GM18505 (cell line): ENCODE measurements at regions not wholly inside any gene's neighbourhood (a gene's known extent, or its start where the extent isn't known, plus 50 kb on each side); places are given as distances from the start of the nearest gene placed in this dataset.
"Not testable (repeated sequence)": the region's sequence is repeated elsewhere in the genome, so short reads cannot be mapped to it uniquely, and the experiment has no call there.

Experiments used
- ATAC-seq: cut with Tn5 transposase; IDR thresholded peaks from one replicate; pipeline ENCODE4 v1.9.1; 2021; ENCODE audit not compliant: unreplicated experiment
- POLR2A ChIP-seq: IDR thresholded peaks from 4 replicates; pipeline ENCODE4 v1.6.1; 2011; ENCODE audit warnings: borderline replicate concordance; ENCODE audit not compliant: insufficient read depth, insufficient read length; ENCODE audit errors: extremely low read depth

GRCh38 chr15:84142888-84143337 is 92.7 kb upstream of the GOLGA6L4 start:
- peak; percentile 94 for ATAC-seq

GRCh38 chr15:84143753-84144314 is 91.7 kb upstream of the GOLGA6L4 start:
- no peak for TF ChIP-seq POLR2A
- no peak for ATAC-seq

More at GRCh38 chr15:84142888-84143337, 92.7 kb upstream of the GOLGA6L4 start:
- TF ChIP-seq POLR2A = no peak

GRCh38 chr15:84144946-84145345 is 90.6 kb upstream of the GOLGA6L4 start:
- ATAC-seq = not testable (repeated sequence)

- ATAC-seq = not testable (repeated sequence)
Observed at GRCh38 chr15:84146299-84146698, 89.3 kb upstream of the GOLGA6L4 start.

GRCh38 chr15:84147307-84147706 is 88.3 kb upstream of the GOLGA6L4 start:
- not testable (repeated sequence) for ATAC-seq

- no peak for TF ChIP-seq POLR2A
- ATAC-seq = no peak
Observed at GRCh38 chr15:84151205-84151931, 84.2 kb upstream of the GOLGA6L4 start.

GRCh38 chr15:84152381-84152979 is 83.1 kb upstream of the GOLGA6L4 start:
- not testable (repeated sequence) for ATAC-seq

- ATAC-seq = not testable (repeated sequence)
Observed at GRCh38 chr15:84153655-84154140, 81.9 kb upstream of the GOLGA6L4 start.

GRCh38 chr15:84154314-84154713 is 81.3 kb upstream of the GOLGA6L4 start:
- ATAC-seq = not testable (repeated sequence)

GRCh38 chr15:84154787-84155186 is 80.8 kb upstream of the GOLGA6L4 start:
- ATAC-seq = not testable (repeated sequence)

- ATAC-seq = not testable (repeated sequence)
Observed at GRCh38 chr15:84155792-84156587, 79.6 kb upstream of the GOLGA6L4 start.

- not testable (repeated sequence) for ATAC-seq
Observed at GRCh38 chr15:84156588-84156840, 79.1 kb upstream of the GOLGA6L4 start.

- not testable (repeated sequence) for ATAC-seq
Observed at GRCh38 chr15:84157056-84157632, 78.4 kb upstream of the GOLGA6L4 start.

GRCh38 chr15:84157857-84158256 is 77.7 kb upstream of the GOLGA6L4 start:
- not testable (repeated sequence) for ATAC-seq

GRCh38 chr15:84159346-84160269 is 76.0 kb upstream of the GOLGA6L4 start:
- ATAC-seq = not testable (repeated sequence)

- ATAC-seq = not testable (repeated sequence)
Observed at GRCh38 chr15:84164423-84165292, 70.9 kb upstream of the GOLGA6L4 start.

- ATAC-seq = not testable (repeated sequence)
Observed at GRCh38 chr15:84170029-84170428, 65.5 kb upstream of the GOLGA6L4 start.

GRCh38 chr15:84173231-84173610 is 62.4 kb upstream of the GOLGA6L4 start:
- ATAC-seq = not testable (repeated sequence)
